ENCODE measurements at regions not wholly inside any gene's neighbourhood (a gene's known extent, or its start where the extent isn't known, plus 50 kb on each side); places are given as distances from the start of the nearest gene placed in this dataset.
A peak's percentile ranks its signal among the peaks of the same experiment; 100 is the strongest.

DNA sequence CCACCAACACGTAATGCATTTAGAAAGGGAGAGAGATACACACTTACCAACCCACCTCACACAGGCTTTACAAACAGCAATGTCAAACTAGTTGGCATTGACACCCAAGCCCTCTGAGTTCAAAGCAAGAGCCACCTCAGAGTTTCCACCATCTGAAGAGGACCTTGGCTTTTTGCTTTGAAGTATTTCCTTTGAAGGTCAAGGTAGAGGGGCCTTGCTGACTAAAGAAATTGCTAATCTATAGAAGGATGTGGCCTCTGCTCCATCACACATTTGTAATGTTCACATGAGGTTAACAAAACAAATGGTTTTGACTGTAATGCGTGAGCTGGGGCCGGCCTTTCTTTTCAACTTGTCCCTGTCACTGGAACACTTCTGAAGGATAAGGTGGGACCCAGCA, 117.7 kb downstream of the POLR2M start:
- peak; percentile 1 for DNase-seq

DNA sequence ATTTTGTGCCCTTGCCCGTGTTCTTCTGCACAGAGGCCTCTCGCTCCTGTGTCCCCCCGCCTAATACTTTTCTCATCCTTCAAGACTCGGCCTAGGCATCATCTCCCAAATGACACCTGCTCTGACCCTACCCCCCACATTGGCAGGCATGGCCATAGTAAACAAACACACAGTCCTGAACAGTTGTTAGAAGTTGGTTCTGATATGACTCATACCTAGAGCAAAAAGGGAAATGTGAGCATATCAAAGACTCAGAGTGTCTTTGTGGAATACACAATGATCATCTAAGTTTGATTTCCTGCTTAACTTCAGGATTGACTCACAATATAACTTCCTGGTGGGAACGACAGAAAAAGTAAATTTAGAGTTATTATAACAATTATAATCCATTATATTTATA, 120.5 kb downstream of the POLR2M start:
- peak; percentile 37 for DNase-seq

DNA sequence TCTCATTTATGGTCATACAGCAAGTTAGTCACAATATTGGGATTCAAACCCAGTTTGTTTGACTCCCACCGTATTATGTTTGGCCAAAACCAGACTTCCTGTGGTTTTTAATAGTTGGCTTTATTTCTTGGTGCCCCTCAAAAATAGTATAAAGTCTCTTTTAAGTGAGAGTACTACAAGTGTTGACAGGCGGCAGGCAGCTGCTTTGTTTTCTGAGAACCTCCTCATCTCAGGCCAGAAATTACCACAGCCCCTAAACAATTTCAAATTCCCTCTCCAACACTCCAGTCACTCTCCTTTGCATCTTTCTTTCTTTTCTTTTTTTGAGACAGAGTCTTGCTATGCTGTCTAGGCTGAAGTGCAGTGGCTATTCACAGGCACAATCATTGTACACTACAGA, 121.5 kb downstream of the POLR2M start:
- DNase-seq, result no peak

DNA sequence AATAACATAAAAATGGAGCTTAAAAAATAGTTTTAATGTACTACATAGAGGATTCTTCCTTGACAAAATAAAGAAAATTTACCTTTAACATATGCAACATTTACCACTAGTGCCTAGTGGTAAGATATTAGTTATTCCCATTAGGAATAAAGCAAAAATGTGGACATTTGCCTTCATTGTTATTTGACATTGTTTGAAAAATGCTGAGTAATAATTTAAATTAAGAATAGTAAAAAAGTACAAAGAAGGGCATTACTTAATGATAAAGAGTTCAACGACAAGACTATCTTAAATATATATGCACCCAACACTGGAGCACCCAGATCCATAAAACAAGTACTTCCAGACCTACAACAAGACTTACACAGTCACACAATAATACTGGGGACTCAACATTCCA, 125.7 kb downstream of the POLR2M start:
- no peak for DNase-seq

DNA sequence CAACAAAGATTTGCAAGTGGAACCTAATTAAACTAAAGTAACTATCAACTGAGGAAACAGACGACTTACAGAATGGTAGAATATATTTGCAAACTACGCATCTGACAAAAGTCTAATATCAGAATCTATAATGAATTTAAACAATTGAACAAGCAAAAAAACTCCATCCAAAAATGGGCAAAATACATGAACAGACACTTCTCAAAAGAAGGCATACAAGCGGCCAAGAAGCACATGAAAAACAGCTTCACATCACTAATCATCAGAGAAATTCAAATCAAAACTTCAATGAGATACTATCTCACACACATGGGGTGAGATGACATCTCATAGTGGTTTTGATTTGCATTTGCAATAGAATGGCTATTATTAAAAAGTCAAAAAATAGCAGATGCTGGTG, 128.6 kb downstream of the POLR2M start:
- no peak for DNase-seq

DNA sequence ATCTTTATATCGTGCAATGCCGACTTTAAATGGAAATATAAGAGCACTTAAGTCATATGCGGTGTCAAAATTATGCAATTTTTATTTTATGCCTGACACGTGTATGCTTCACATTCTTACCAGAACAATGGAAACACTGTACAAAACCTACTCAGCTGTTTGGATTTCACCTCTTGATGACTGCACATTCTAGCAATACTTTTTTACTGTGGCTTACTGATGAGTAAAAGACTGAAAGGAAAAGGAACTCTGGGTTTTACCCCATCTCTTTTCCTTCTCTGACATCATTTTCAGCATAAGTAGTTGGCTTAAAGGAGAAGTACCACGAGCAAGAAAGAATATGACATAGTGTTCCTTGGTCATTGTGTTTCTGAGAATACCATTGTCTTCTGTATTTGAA, 142.8 kb downstream of the POLR2M start:
- DNase-seq, result peak; percentile 3

DNA sequence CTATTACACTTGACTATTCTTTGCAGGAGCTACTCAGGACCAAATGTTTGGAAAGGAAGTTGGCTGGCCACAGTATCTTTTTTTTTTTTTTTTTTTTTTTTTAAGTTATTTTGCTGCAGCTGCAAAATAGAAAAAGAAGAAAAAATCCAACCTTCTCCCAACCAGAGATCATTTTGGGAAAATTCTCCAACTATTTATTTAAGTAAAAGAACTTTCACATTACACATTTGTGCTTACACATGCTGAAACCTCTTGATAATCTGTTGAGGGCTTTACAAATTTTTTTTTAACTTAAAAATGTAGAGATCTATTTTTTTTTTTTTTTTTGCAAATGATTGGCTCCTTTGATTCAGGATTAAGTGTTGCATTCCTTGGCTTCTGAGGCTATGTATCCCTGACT, 148.0 kb downstream of the POLR2M start:
- no peak for DNase-seq

DNA sequence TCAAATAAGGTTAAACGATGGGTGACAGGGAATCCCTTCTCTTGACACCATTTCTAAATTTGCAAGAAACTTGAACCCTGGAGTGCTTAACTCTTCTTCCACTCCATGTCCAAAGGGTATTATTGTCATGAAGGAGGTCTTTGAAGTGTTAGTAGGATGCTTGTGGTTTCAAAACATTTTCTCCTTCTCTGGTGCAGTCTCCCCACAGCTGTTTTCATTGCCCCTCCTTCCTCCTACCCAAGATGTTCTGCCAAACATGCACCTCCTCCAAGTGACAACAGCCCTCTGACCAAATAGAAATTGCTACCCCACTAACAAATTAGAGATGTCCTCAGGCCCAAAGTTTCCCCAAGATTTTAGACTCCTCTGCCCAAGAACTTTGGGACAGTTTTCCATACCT, 151.4 kb downstream of the POLR2M start:
- DNase-seq, result no peak

DNA sequence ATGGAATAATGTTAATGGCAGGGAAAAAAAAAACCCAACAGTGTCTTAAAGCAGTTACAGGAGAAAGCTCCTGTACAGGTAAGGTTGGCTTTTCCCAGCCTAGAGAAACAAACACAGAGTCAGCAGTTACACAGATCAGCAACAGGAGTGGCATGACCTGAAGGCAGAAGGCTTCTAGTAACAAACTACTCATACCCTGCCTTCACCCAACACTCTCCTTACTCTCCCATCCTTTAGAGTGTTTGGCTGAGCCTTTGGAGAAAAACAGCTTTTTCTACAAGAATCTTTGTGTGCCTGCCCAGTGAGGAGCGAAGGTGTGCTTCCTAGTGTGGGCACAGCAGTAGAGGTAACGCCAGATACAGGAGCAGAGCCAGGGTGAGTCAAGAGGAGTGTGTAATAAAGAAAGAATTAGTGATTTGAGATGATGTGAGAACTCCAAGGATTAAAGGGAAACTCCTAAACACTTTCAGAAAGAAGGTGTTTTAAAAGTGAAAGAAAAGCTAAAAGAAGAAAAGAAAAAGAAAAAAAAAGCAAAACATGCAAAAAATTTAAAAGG, 152.7 kb downstream of the POLR2M start:
- DNase-seq, result no peak

DNA sequence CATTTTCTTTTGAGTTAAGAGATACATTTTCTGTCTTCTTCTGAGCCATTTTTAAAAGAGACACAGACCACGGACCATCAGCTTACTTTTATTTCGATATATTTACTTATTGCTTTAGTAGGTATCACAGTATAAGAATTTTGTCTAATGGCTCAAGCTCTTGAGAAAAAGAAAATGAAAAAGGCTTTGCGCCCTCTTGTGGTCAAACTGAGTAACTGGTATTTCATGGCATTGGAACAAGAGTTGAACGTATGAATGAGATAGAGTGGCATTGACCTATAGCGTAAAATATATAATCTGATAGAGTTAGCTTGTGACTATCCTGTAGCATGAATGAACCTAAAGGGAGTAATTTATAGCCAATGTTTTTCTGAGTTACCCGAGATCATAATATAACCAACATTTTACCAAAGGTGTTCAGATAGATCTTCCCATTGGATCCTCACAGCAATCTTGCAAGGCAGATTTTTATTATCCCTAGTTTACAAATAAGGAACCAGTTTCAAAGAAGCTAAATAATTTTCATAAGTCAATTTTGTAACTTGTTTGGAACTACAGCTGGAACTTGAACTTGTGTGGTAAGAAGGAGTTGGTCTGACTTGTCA, 154.6 kb downstream of the POLR2M start:
- peak; percentile 52 for DNase-seq

DNA sequence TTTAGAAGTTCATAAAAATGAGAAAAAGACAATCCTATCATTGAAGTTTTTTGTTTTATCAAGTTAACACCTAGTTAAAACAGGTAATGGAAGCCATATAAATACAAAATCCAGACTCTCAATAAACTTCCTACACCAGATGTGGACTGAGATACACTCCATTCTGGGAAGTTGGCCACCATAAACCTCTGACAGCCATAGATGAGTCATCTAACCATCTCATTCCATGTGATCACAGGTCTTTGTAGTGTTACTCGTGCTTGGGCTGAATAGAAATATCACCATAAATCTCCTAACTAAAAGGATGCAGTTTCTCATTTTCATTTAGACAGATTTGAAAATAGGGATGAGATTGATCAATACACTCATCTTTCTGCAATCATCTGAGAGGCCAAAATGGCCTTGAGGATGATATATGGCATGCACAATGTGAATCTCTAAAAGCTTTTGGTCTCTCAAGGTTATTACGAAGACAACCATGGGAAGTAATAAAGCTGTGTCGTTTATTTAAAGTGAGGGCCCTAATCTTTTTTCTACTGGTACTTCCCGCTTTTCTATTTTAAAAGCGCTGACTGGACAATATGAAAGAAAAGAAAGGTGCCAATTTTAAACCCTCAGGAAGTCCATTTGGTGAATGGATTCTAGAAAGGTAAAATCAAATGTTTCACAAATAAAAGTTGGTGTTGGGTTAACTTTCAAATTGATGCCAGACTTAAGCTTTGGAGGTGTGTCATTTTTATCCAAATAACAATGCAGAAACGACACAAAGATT, 155.5 kb downstream of the POLR2M start:
- no peak for DNase-seq

DNA sequence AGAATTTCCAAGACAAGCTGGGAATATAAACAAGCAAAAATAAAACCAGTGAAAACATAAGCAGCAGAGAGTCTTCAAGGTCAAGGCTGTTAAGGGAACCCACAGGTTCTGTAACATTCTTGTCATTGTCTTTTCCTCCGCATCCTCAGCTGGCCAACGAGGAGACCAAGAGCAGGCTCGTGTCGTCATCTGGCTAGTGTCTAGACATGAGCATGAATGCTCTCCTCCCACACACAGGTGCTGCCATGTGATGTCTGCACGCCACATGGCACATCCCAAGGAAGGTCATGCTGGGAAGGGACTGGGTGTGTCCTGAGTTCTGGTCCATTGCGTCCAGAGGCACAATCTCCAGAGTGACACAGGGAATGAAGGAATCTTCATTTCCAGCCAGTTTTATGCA, 156.2 kb downstream of the POLR2M start:
- DNase-seq, result no peak

DNA sequence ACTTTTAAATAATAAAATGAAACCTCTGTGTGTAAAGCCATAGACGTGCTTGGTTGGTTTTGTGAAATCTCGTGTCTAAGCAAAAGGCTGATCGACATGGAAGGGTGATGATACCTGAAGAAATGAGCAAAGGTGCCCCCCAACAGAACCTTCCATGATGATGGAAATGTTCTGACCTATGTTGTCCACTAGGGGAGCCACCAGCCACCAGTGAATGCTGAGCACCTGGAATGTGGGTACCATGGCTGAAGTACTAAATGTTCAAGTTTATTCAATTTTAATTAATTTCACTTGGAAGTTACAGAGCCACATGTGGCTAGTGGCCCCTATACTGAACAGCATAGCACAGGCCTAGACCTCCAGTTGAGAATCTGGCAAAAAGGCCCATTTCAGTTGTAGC, 158.8 kb downstream of the POLR2M start:
- no peak for DNase-seq

DNA sequence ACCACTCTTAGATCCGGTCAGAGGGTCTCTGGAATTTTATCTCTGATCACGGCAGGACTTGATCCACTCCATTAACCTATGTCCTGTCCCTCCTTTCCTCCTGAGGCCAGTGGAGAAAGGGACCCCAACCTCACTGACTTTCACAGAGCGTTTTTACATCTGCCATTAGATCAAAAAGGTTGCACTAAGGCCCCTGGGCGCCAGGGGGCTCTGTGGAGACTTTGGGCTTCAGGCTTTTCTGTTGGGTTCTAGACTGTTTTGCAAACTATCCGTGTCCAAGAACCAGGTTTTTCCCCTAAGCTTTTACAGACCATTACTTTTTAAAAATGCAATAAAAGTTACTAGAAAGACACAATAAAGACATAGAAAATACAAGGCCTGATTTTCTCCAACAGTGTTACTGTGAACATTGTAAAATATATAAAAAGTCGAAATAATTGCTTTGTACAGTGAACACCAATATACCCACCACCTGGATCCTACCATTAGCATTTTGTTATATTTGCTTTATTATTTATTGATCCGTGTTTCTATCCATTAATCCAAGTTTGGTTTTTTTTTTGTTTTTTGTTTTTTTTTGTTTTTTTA, 159.7 kb downstream of the POLR2M start:
- DNase-seq, result peak; percentile 51

DNA sequence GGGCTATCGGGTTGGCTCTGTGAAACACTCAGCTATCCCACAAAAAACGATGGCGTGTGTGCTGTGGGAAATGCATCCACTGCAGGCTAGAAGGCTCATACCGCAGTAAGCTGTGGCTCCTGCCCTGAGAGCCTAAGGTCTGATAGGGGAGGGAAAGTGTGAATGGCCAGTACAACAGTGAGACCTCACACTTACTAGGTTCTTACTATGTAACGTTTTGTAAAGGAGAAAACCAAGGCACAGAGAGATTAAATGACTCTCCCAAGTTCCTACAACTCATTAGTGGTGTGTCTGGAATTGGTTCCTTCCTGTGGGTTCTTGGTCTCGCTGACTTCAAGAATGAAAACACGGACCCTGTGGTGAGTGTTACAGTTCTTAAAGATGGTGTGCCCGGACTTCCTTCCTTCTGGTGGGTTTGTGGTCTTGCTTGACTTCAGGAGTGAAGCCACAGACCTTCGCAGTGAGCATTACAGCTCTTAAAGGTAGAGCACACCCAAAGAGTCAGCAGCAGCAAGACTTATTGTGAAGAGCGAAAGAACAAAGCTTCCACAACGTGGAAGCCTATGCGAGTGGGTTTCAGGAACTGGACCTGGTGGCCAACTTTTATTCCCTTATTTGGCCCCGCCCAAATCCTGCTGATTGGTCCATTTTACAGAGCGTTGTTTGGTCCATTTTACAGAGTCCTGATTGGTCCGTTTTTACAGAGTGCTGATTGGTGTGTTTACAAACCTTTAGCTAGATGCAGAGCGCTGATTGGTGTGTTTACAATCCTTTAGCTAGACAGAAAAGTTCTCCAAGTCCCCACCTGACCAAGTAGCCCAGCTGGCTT, 161.7 kb downstream of the POLR2M start:
- DNase-seq, result peak; percentile 40

DNA sequence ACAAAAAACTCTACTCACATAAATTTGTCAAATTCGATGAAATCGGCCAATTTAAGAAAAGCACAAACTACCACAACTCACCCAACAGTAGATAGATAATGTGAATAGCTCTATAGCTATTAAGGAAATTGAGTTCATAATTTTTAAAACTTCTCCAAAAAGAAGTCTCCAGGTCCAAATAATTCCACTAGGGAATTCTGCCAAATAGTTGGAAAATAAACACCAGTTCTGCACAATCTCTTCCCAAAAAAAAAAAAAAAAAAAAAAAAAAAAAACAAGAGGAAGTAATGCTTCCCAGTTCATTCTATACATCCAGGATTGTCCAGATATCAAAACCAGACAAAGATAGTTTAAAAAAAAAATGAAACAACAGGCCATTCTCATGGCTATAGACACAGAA, 164.2 kb downstream of the POLR2M start:
- DNase-seq, result no peak

DNA sequence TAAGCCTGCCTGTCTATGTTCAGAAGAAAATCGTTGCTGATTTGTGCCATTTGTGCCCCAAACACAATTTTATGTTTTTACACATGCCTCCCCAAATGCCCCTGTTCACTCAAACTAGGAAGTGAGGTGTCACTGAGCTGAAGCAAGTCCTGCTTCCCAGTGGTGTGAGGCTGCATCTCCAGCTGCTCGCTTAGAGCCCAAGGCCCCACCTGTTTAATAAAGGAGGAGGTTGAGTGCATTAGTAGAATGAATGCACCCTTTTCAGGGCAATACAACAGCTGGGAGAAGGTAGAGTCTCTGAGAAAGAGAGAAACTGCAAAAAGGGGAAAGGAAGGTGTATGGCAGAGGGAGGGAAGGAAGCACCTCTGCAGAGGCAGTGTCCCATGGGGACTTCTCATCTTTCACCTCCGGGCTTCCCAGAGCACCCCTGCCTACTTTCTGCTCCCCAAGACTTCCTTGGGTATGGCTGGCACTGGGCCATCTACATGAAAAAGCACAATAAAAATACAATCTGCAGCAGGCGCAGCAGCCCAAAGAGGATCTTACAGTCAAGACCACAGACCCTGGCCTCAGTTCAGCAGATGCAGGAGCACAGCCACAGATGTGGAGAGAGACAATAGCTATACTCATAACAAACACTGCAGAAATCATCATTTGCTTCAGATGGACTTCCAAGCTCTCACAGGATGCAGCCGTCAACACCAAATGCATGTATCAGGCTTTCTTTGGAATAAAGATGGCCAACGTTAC, 165.9 kb downstream of the POLR2M start:
- DNase-seq, result no peak

DNA sequence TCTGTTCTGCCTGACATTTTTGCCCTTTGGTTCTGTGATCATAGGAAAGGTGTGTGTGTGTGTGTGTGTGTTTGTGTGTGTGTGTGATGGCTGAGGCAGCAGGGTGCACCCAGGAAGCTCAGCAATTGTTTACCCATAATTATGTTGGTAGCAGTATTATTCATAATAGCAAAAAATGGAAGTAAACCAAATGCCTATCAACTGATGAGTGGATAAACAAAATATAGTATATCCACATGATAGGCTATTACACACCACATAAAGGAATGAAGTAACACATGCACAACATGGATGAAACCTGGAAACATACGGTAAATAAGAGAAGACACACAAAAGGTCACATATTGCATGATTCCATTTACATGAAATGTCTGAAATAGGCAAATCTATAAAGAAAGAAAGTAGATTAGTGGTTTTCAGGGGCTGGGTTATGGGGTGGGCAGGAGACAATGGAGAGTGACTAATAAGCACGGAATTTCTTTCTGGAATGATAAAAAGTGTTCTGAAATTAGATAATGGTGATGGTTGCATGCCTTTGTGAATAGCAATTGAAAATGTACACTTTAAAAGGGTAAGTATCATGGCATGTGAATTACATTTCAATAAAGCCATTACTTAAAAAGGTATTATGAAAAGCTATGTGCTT, 167.2 kb downstream of the POLR2M start:
- no peak for DNase-seq

DNA sequence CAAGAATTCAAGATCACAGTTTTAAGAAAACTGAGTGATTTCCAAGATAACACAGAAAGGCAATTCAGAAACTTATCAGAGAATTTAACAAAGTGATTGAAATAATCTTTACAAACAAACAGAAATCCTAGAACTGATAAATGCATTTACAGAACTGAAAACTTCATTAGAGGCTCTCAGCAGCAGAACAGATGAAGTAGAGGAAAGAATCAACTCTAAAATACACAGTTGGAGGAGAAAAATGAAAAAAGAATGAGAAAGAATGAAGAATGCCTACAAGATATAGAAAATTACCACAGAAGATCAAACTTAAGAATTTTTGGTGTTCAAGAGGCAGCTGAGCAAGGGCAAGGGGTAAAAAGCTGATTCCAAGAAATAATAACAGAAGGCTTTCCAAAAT, 168.8 kb downstream of the POLR2M start:
- no peak for DNase-seq

DNA sequence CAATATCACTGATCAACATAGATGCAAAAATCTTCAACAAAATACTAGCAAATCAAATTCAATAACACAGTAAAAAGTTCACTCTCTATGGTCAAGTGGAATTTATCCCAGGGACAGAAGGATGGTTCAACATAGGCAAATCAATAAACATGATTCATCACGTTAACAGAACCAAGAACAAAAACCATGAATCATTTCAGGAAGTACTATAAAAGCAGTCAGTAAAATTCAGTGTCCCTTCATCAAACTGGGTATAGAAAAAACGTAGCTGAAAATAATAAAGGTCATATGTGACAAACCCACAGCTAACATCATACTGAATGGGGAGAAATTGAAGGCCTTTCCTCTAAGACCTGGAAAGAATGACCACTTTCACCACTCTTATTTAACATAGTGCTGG, 172.1 kb downstream of the POLR2M start:
- DNase-seq, result no peak

DNA sequence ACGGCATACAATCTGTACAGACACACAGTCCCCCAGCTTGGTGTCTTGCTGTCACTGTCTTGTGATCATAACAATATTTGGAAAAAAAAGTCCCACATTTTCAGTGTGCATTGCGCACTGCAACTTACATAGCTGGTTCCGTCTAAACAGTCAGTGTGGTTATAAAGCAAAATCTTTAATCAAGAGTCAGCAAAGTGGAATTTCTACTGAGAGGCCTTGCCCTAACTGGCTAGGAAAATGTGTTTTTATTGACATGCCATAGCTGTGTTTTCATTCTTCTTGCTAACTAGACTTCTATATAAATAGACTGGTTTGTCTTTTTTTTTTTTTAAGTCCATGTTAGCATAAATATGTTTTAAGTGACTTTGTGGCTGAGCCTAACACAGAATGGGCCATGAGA, 174.8 kb downstream of the POLR2M start:
- DNase-seq, result no peak

DNA sequence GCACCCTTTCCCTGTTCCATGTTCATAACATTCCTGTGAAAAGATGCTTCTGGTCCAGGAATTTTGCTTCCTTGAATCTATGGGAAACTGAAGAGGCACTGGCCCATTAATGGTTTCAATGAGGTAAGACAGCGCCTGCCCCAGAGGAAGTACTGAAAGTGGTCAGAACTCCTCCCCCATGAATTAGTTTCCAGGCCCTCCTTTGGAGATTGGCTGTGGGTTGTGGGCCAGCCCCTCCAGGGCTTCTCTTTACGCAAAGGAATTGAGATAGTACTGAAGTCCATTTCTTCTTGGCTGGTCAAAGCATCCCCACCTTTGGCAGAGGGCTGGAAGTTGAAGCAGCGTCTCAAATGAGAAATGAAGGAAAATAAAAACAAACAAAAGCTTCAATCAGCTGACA, 175.5 kb downstream of the POLR2M start:
- no peak for DNase-seq
